KMS-11 (cell line): ENCODE measurements at regions not wholly inside any gene's neighbourhood (a gene's known extent, or its start where the extent isn't known, plus 50 kb on each side); places are given as distances from the start of the nearest gene placed in this dataset.

ENCODE experiments used
- H2AFZ ChIP-seq: fragments of 200-600 bp; sonication (generic); 2 replicates; pipeline ENCODE4 v1.6.1; 2016; ENCODE audit warnings: antibody characterized with exemption, mixed run types, low read depth
- H3K27ac ChIP-seq: fragments of 200-600 bp; sonication (generic); 2 replicates; pipeline ENCODE4 v1.6.1; 2016; ENCODE audit warnings: mild to moderate bottlenecking, mixed run types
- H3K27me3 ChIP-seq: fragments of 200-600 bp; sonication (generic); 2 replicates; pipeline ENCODE4 v1.6.1; 2017; ENCODE audit warnings: mild to moderate bottlenecking, low read depth, mixed run types, moderate library complexity; ENCODE audit not compliant: insufficient read depth
- H3K36me3 ChIP-seq: fragments of 200-600 bp; sonication (generic); 2 replicates; pipeline ENCODE4 v1.6.1; 2017; ENCODE audit warnings: mild to moderate bottlenecking, mixed run types; ENCODE audit not compliant: insufficient read depth
- H3K4me1 ChIP-seq: fragments of 200-600 bp; sonication (generic); 2 replicates; pipeline ENCODE4 v1.6.1; 2016; ENCODE audit warnings: mild to moderate bottlenecking, low read depth, mixed run types; ENCODE audit not compliant: poor library complexity, severe bottlenecking
- H3K4me2 ChIP-seq: fragments of 200-600 bp; sonication (generic); 2 replicates; pipeline ENCODE4 v1.7.0; 2016; ENCODE audit warnings: mild to moderate bottlenecking, mixed run types
- H3K4me3 ChIP-seq: fragments of 200-600 bp; sonication (generic); IDR thresholded peaks from 2 replicates; pipeline ENCODE4 v1.6.1; 2017; ENCODE audit warnings: low read depth, low read length, mixed read lengths; ENCODE audit not compliant: insufficient read depth
- H3K79me2 ChIP-seq: fragments of 200-600 bp; sonication (generic); 2 replicates; pipeline ENCODE4 v1.6.1; 2016; ENCODE audit warnings: low read depth, mixed run types; ENCODE audit not compliant: insufficient read depth
- H3K9ac ChIP-seq: fragments of 200-600 bp; sonication (generic); 2 replicates; pipeline ENCODE4 v1.6.1; 2016; ENCODE audit warnings: mild to moderate bottlenecking, mixed run types
- H4K20me1 ChIP-seq: fragments of 200-600 bp; sonication (generic); 2 replicates; pipeline ENCODE4 v1.6.1; 2016; ENCODE audit warnings: mild to moderate bottlenecking, mixed run types; ENCODE audit not compliant: insufficient read depth
- TF ChIP-seq, protein P1 (sequence below): fragments of 200-600 bp; sonication (generic); conservative IDR thresholded peaks from 2 replicates; pipeline ENCODE4 v1.6.1; 2017; ENCODE audit warnings: low read depth, mild to moderate bottlenecking, antibody characterized with exemption, low read length, moderate library complexity, mixed read lengths

DNA sequence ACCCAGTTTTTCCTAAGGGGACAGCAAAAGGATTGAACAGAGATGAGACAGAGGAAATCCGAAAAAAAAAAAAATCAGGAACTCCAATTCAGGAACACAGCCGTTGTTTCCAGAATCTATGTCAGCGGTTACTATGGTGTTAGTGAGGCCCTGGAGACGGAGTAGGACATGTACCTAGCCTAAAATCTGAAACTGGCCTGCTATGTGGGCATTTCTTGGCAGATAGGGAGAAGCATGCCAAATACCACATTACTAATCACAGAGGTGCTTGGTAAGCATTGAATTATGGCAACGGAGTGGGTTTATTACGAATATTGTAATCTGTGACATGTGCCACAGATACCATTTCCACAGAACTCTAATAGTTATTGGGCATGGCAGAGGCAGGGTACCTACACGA lies 530.6 kb downstream of the CCDC85A start:
- Histone ChIP-seq H3K36me3 (no peaks in the 10 kb centered on the region), H3K4me3 (no peak overlapping the region), H3K9ac (no peak overlapping the region), H3K4me1 (no peaks in the 10 kb centered on the region), H3K79me2 (no peaks in the 10 kb centered on the region), H2AFZ (no peak overlapping the region), H3K4me2 (no peak overlapping the region), H3K27me3 (no peaks in the 10 kb centered on the region), H3K27ac (no peak overlapping the region), H4K20me1 (no peaks in the 10 kb centered on the region)
- TF ChIP-seq, protein P1, sequence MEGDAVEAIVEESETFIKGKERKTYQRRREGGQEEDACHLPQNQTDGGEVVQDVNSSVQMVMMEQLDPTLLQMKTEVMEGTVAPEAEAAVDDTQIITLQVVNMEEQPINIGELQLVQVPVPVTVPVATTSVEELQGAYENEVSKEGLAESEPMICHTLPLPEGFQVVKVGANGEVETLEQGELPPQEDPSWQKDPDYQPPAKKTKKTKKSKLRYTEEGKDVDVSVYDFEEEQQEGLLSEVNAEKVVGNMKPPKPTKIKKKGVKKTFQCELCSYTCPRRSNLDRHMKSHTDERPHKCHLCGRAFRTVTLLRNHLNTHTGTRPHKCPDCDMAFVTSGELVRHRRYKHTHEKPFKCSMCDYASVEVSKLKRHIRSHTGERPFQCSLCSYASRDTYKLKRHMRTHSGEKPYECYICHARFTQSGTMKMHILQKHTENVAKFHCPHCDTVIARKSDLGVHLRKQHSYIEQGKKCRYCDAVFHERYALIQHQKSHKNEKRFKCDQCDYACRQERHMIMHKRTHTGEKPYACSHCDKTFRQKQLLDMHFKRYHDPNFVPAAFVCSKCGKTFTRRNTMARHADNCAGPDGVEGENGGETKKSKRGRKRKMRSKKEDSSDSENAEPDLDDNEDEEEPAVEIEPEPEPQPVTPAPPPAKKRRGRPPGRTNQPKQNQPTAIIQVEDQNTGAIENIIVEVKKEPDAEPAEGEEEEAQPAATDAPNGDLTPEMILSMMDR, result no peak

DNA sequence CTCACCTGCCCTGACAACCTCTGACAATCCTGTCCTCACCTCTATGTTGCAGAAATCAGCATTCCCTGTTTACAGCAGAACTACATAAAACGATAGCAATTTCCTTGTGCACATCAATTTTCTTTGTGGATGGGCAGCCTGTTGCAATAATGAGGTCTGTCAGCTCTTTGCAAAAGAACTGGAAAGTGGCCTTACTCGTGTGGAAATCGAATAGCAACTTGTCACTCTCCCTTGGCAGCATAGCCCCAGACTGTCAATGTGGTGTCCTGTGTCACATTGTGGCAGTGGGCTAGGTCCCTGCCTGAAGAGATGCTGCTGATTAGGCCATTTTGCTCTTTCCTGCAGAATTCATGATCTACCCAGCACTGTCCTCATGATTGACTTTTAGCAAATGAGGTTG lies 531.9 kb downstream of the CCDC85A start:
- H3K36me3 ChIP-seq, result no peaks in the 10 kb centered on the region
- H3K27ac ChIP-seq, result no peak overlapping the region
- no peak overlapping the region for H3K4me3 ChIP-seq
- no peaks in the 10 kb centered on the region for H4K20me1 ChIP-seq
- H2AFZ ChIP-seq, result no peak overlapping the region
- H3K79me2 ChIP-seq, result no peaks in the 10 kb centered on the region
- no peaks in the 10 kb centered on the region for H3K4me1 ChIP-seq
- no peak overlapping the region for H3K4me2 ChIP-seq
- no peak overlapping the region for H3K9ac ChIP-seq
- no peaks in the 10 kb centered on the region for H3K27me3 ChIP-seq
- TF ChIP-seq, protein P1, result no peak

DNA sequence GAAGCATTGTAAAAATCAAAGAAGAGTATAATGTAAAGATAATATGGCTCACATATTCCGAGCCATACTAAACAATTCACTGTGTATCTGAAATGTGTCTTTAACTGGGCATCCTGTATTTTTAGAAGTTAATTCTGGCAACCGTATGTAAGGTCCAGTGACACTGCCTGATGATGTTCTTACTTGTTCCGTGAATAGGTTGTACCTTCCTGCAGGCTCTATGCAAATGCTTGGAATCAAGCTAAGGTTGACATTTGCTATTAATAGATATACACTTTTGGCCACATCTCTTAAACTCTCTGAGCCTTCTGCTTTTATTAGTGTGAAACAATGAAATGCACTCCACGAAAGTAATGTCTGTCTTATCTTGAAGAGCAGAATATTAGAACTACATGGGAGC lies 534.6 kb downstream of the CCDC85A start:
- H3K4me1 ChIP-seq, result no peaks in the 10 kb centered on the region

GRCh38 chr2:56729212-56729611 lies 545.4 kb downstream of the CCDC85A start:
- H3K27ac ChIP-seq, result no peak overlapping the region
- H3K4me2 ChIP-seq, result no peak overlapping the region
- no peaks in the 10 kb centered on the region for H4K20me1 ChIP-seq
- no peak overlapping the region for H3K9ac ChIP-seq
- H3K4me1 ChIP-seq, result no peaks in the 10 kb centered on the region
- H3K79me2 ChIP-seq, result no peaks in the 10 kb centered on the region
- H3K27me3 ChIP-seq, result no peaks in the 10 kb centered on the region
- no peak overlapping the region for H3K4me3 ChIP-seq
- H2AFZ ChIP-seq, result no peak overlapping the region
- H3K36me3 ChIP-seq, result no peaks in the 10 kb centered on the region
- TF ChIP-seq, protein P1, result no peak

More for the DNA sequence above, 534.6 kb downstream of the CCDC85A start:
- H2AFZ ChIP-seq, result no peak overlapping the region
- H3K4me2 ChIP-seq, result no peak overlapping the region
- H3K27me3 ChIP-seq, result no peaks in the 10 kb centered on the region
- no peaks in the 10 kb centered on the region for H3K36me3 ChIP-seq
- H3K9ac ChIP-seq, result no peak overlapping the region
- H3K27ac ChIP-seq, result no peak overlapping the region
- no peaks in the 10 kb centered on the region for H3K79me2 ChIP-seq
- no peaks in the 10 kb centered on the region for H4K20me1 ChIP-seq
- TF ChIP-seq, protein P1, result no peak
- no peak overlapping the region for H3K4me3 ChIP-seq
